ENCODE measurements at regions not wholly inside any gene's neighbourhood (a gene's known extent, or its start where the extent isn't known, plus 50 kb on each side); places are given as distances from the start of the nearest gene placed in this dataset.
"Not testable (repeated sequence)": the region's sequence is repeated elsewhere in the genome, so short reads cannot be mapped to it uniquely, and the experiment has no call there.

GRCh38 chr5:158602981-158603380 is 496.7 kb downstream of the EBF1 start:
- no peak for DNase-seq

- no peak for DNase-seq
Observed at GRCh38 chr5:158601118-158601517, 498.6 kb downstream of the EBF1 start.

- DNase-seq, result no peak
Observed at GRCh38 chr5:158600679-158601078, 499.0 kb downstream of the EBF1 start.

GRCh38 chr5:158599157-158599556 is 500.6 kb downstream of the EBF1 start:
- no peak for DNase-seq

- no peak for DNase-seq
Observed at GRCh38 chr5:158594595-158595242, 505.0 kb downstream of the EBF1 start.

GRCh38 chr5:158593925-158594324 is 505.8 kb downstream of the EBF1 start:
- no peak for DNase-seq

GRCh38 chr5:158591301-158591863 is 508.3 kb downstream of the EBF1 start:
- no peak for DNase-seq

- DNase-seq, result no peak
Observed at GRCh38 chr5:158590746-158591300, 508.9 kb downstream of the EBF1 start.

GRCh38 chr5:158589939-158590338 is 509.8 kb downstream of the EBF1 start:
- no peak for DNase-seq

GRCh38 chr5:158588617-158589016 is 511.1 kb downstream of the EBF1 start:
- no peak for DNase-seq

- DNase-seq, result no peak
Observed at GRCh38 chr5:158586054-158586453, 513.7 kb downstream of the EBF1 start.

GRCh38 chr5:158582669-158583068 is 517.0 kb downstream of the EBF1 start:
- not testable (repeated sequence) for DNase-seq

- DNase-seq, result no peak
Observed at GRCh38 chr5:158573829-158574228, 525.9 kb downstream of the EBF1 start.

GRCh38 chr5:158570502-158570901 is 529.2 kb downstream of the EBF1 start:
- no peak for DNase-seq

- DNase-seq, result no peak
Observed at GRCh38 chr5:158569534-158569933, 530.2 kb downstream of the EBF1 start.

GRCh38 chr5:158565017-158565789 is 534.5 kb downstream of the EBF1 start:
- no peak for DNase-seq

- DNase-seq, result no peak
Observed at GRCh38 chr5:158563760-158564390, 535.8 kb downstream of the EBF1 start.

- DNase-seq, result no peak
Observed at GRCh38 chr5:158561562-158562190, 538.0 kb downstream of the EBF1 start.

GRCh38 chr5:158560170-158560569 is 539.5 kb downstream of the EBF1 start:
- no peak for DNase-seq

GRCh38 chr5:158559643-158560042 is 540.1 kb downstream of the EBF1 start:
- no peak for DNase-seq

GRCh38 chr5:158559066-158559465 is 540.6 kb downstream of the EBF1 start:
- no peak for DNase-seq

GRCh38 chr5:158553962-158554336 is 545.8 kb downstream of the EBF1 start:
- DNase-seq, result no peak
